SK-N-SH (cell line): ENCODE measurements at regions not wholly inside any gene's neighbourhood (a gene's known extent, or its start where the extent isn't known, plus 50 kb on each side); places are given as distances from the start of the nearest gene placed in this dataset.

Source experiments
- CTCF ChIA-PET: fragments of 300-600, 350-600 bp; formaldehyde crosslinking; extraction: SDS; loops from one replicate; lab custom pipeline; 2021; lab: Yijun Ruan, JAX
- POLR2A ChIA-PET: fragments of 350-600 bp; sonication (Branson Sonifier 250); formaldehyde crosslinking; extraction: SDS; loops from one replicate; lab custom pipeline; 2020; ENCODE audit warnings: antibody characterized with exemption, inconsistent platforms; lab: Yijun Ruan, JAX
- DNase-seq: peaks from one replicate; pipeline ENCODE4 v3.0.0; 2012
- H2AFZ ChIP-seq: fragments of 200-600 bp; sonication (generic); 2 replicates; pipeline ENCODE4 v1.8.1; 2016; ENCODE audit warnings: antibody characterized with exemption, mild to moderate bottlenecking, low read depth
- H3F3A ChIP-seq: fragments of 200-600 bp; sonication (generic); replicated peaks from 2 replicates; pipeline ENCODE3; 2016; ENCODE audit warnings: antibody characterized with exemption, mild to moderate bottlenecking; ENCODE audit not compliant: insufficient read depth
- H3K27ac ChIP-seq, 2 experiments: fragments of 200-500 bp in 1 of 2; fragments of 200-600 bp in 1 of 2; sonication (Bioruptor generic) in 1 of 2; sonication (generic), shearing (Covaris generic) in 1 of 2; 2 replicates each; pipeline versions ENCODE4 v1.5.1 to v1.6.1; 2014 to 2016; ENCODE audit warnings: low read depth in 2 of 2, inconsistent platforms in 1 of 2, low read length in 1 of 2, mild to moderate bottlenecking in 1 of 2, mixed read lengths in 1 of 2
- H3K27me3 ChIP-seq: fragments of 200-600 bp; sonication (generic), shearing (Covaris generic); 2 replicates; pipeline ENCODE4 v1.6.1; 2016; ENCODE audit warnings: mixed run types; ENCODE audit not compliant: insufficient read depth
- H3K36me3 ChIP-seq, 2 experiments: fragments of 200-500 bp in 1 of 2; fragments of 200-600 bp in 1 of 2; sonication (Bioruptor generic) in 1 of 2; sonication (generic) in 1 of 2; replicated peaks in 1 of 2; 2 replicates each; pipeline versions ENCODE3 to v1.5.1; 2014 to 2016; ENCODE audit warnings: low read length in 1 of 2, mild to moderate bottlenecking in 1 of 2; ENCODE audit not compliant: insufficient read depth in 2 of 2, control insufficient read depth in 1 of 2
- H3K4me1 ChIP-seq, 2 experiments: fragments of 200-500 bp in 1 of 2; fragments of 200-600 bp in 1 of 2; sonication (Bioruptor generic) in 1 of 2; sonication (generic), shearing (Covaris generic) in 1 of 2; 2 replicates each; pipeline versions ENCODE4 v1.5.1 to v1.6.1; 2014 to 2016; ENCODE audit warnings: low read depth in 1 of 2, low read length in 1 of 2, mixed run types in 1 of 2; ENCODE audit not compliant: insufficient read depth in 2 of 2, control insufficient read depth in 1 of 2
- H3K4me2 ChIP-seq: fragments of 200-600 bp; sonication (generic), shearing (Covaris generic); 2 replicates; pipeline ENCODE4 v1.6.1; 2017; ENCODE audit warnings: mixed run types
- H3K4me3 ChIP-seq, 2 experiments: fragments of 200-500 bp in 1 of 2; fragments of 200-600 bp in 1 of 2; sonication (Bioruptor generic) in 1 of 2; sonication (generic), shearing (Covaris generic) in 1 of 2; 2 replicates each; pipeline versions ENCODE4 v1.5.1 to v1.8.1; 2014 to 2016; ENCODE audit warnings: low read depth in 2 of 2, inconsistent platforms in 1 of 2, low read length in 1 of 2, mild to moderate bottlenecking in 1 of 2, mixed read lengths in 1 of 2, moderate library complexity in 1 of 2
- H3K79me2 ChIP-seq: fragments of 200-600 bp; sonication (generic); 2 replicates; pipeline ENCODE4 v1.8.1; 2017; ENCODE audit warnings: mild to moderate bottlenecking; ENCODE audit not compliant: insufficient read depth
- H3K9ac ChIP-seq: fragments of 200-600 bp; sonication (generic); 2 replicates; pipeline ENCODE4 v1.6.1; 2017; ENCODE audit warnings: mixed run types
- H3K9me2 ChIP-seq: fragments of 200-600 bp; sonication (generic); 2 replicates; pipeline ENCODE4 v1.6.1; 2017; ENCODE audit warnings: mixed run types
- H3K9me3 ChIP-seq: fragments of 200-600 bp; sonication (generic); 2 replicates; pipeline ENCODE4 v1.6.1; 2017; ENCODE audit warnings: mixed run types, mild to moderate bottlenecking, moderate library complexity
- H4K20me1 ChIP-seq: fragments of 200-600 bp; sonication (generic); 2 replicates; pipeline ENCODE4 v1.6.1; 2017; ENCODE audit warnings: mild to moderate bottlenecking, mixed run types; ENCODE audit not compliant: insufficient read depth
- ELF1 ChIP-seq: IDR thresholded peaks from 2 replicates; pipeline ENCODE4 v1.4.0; 2012
- EP300 ChIP-seq, 2 experiments: IDR thresholded peaks; 2 replicates each; pipeline versions ENCODE4 v1.4.0 to v1.6.1; 2012; ENCODE audit warnings: borderline replicate concordance in 1 of 2, low read depth in 1 of 2, low read length in 1 of 2
- IRF3 ChIP-seq: fragments of 150-350 bp; IDR thresholded peaks from 2 replicates; pipeline ENCODE4 v1.6.1; 2016; ENCODE audit warnings: mild to moderate bottlenecking, low read depth, low read length
- JUND ChIP-seq: IDR thresholded peaks from 2 replicates; pipeline ENCODE4 v1.4.0; 2012
- NFIC ChIP-seq: IDR thresholded peaks from 2 replicates; pipeline ENCODE4 v1.4.0; 2012; ENCODE audit warnings: borderline replicate concordance
- PBX3 ChIP-seq: IDR thresholded peaks from 2 replicates; pipeline ENCODE4; 2012
- RAD21 ChIP-seq: IDR thresholded peaks from 2 replicates; pipeline ENCODE4 v1.6.1; 2012; ENCODE audit warnings: mild to moderate bottlenecking, low read length
- RCOR1 ChIP-seq: fragments of 150-350 bp; IDR thresholded peaks from 2 replicates; pipeline ENCODE4 v1.6.1; 2017; ENCODE audit warnings: antibody characterized with exemption, low read length
- SMC3 ChIP-seq: IDR thresholded peaks from 2 replicates; pipeline ENCODE4 v1.6.1; 2012; ENCODE audit warnings: low read depth, low read length, improper control_type of control experiment
- TAF1 ChIP-seq: IDR thresholded peaks from 2 replicates; pipeline ENCODE4 v1.6.1; 2012; ENCODE audit warnings: low read depth, mild to moderate bottlenecking, low read length, moderate library complexity, borderline replicate concordance
- USF2 ChIP-seq: fragments of 150-350 bp; IDR thresholded peaks from 2 replicates; pipeline ENCODE4 v1.6.1; 2017; ENCODE audit warnings: antibody characterized with exemption, low read length, low read depth, borderline replicate concordance
- WGBS: methylation state at CpG from one replicate; pipeline ENCODE4 v1.1.6; 2017; ENCODE audit warnings: low lambda C conversion rate; 5-methylcytosine and 5-hydroxymethylcytosine counted together
- TF ChIP-seq, protein P1 (sequence below): fragments of 200-600 bp; sonication (generic); IDR thresholded peaks from 2 replicates; pipeline ENCODE4 v1.6.1; 2017; ENCODE audit warnings: antibody characterized with exemption, mild to moderate bottlenecking, moderate library complexity

DNA sequence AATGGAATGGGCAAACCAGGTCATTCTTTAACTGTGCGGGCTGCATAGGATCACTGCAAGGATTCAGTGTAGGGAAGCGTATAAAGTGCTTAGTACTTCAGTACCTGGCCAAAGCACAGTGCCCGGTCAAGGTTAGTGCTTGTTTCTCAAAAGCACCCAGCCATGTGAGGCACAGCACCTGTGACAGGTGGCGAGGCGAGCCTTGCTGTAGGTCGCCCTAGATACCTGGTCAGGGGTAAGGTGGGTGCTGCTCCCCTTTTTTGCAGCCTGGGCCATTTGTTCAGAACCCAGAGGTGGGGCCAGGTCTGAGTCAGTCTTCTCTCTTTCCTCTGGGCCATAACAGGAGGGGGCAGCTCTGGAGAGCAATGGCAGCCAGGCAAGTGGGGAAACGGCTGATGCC, 172.0 kb downstream of the IRF8 start:
- H4K20me1 ChIP-seq: no peaks in the 10 kb centered on the region
- no peaks in the 10 kb centered on the region for H3K9me3 ChIP-seq
- DNase-seq: no peak
- no peak overlapping the region for H3K4me2 ChIP-seq
- H3K79me2 ChIP-seq: no peaks in the 10 kb centered on the region
- no peak for TF ChIP-seq IRF3
- TF ChIP-seq JUND: no peak
- TF ChIP-seq, all 33 proteins: peak for 0
- Histone ChIP-seq H3K4me3 (no peak overlapping the region), H3F3A (no peaks in the 10 kb centered on the region), H3K36me3 (no peaks in the 10 kb centered on the region), H3K27me3 (peaks cover 59% of the 10 kb centered on the region), H3K27ac (no peak overlapping the region), H3K4me1 (no peaks in the 10 kb centered on the region), H3K9ac (no peak overlapping the region), H2AFZ (no peak overlapping the region), H3K9me2 (no peaks in the 10 kb centered on the region)
- ChIA-PET POLR2A (no interaction called here), CTCF (interaction anchor here (0.6 to 11.8 kb wide), 3 partner anchors 12 to 448 kb away, joined by 3 to 178 read pairs (median 7); no protein-coding TSS in a partner anchor)
- 25% methylated on average over 5 of the region's 7 CpGs for WGBS

GRCh38 chr16:86071611-86072240, 172.8 kb downstream of the IRF8 start:
- Histone ChIP-seq H3K4me2 (no peak overlapping the region), H3K27me3 (peaks cover 60% of the 10 kb centered on the region), H3K4me1 (no peaks in the 10 kb centered on the region), H2AFZ (no peak overlapping the region), H3K9me2 (no peaks in the 10 kb centered on the region), H3K27ac (no peak overlapping the region), H3K36me3 (no peaks in the 10 kb centered on the region), H3K4me3 (no peak overlapping the region), H3K9ac (no peak overlapping the region), H4K20me1 (no peaks in the 10 kb centered on the region), H3K79me2 (no peaks in the 10 kb centered on the region), H3F3A (no peaks in the 10 kb centered on the region), H3K9me3 (no peaks in the 10 kb centered on the region)
- TF ChIP-seq RCOR1: no peak
- no peak for TF ChIP-seq IRF3
- ChIA-PET POLR2A (no interaction called here), CTCF (interaction anchor here (1.4 to 11.8 kb wide), 4 partner anchors 10 to 448 kb away, joined by 3 to 178 read pairs (median 9); no protein-coding TSS in a partner anchor)
- no peak for DNase-seq
- 15% methylated on average over 10 of the region's 12 CpGs for WGBS

GRCh38 chr16:86072328-86073102, 173.6 kb downstream of the IRF8 start:
- no peak overlapping the region for H3K4me2 ChIP-seq
- peak; percentile 85 for TF ChIP-seq SMC3
- TF ChIP-seq, protein P1, sequence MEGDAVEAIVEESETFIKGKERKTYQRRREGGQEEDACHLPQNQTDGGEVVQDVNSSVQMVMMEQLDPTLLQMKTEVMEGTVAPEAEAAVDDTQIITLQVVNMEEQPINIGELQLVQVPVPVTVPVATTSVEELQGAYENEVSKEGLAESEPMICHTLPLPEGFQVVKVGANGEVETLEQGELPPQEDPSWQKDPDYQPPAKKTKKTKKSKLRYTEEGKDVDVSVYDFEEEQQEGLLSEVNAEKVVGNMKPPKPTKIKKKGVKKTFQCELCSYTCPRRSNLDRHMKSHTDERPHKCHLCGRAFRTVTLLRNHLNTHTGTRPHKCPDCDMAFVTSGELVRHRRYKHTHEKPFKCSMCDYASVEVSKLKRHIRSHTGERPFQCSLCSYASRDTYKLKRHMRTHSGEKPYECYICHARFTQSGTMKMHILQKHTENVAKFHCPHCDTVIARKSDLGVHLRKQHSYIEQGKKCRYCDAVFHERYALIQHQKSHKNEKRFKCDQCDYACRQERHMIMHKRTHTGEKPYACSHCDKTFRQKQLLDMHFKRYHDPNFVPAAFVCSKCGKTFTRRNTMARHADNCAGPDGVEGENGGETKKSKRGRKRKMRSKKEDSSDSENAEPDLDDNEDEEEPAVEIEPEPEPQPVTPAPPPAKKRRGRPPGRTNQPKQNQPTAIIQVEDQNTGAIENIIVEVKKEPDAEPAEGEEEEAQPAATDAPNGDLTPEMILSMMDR: peak; percentile 83
- no peak for TF ChIP-seq ELF1
- TF ChIP-seq EP300 (IDR thresholded peaks at IDR 0.05; ENCODE audit: borderline replicate concordance in 1 of 2, low read depth in 1 of 2, low read length in 1 of 2): no peak
- TF ChIP-seq NFIC: no peak
- TF ChIP-seq PBX3: no peak
- TF ChIP-seq RAD21: peak; percentile 74
- no peak for TF ChIP-seq TAF1
- TF ChIP-seq USF2: no peak
- TF ChIP-seq, all 33 proteins: peak for 3
- no peaks in the 10 kb centered on the region for H3K9me3 ChIP-seq
- WGBS: 20% methylated on average over 21 of the region's 21 CpGs
- no peak overlapping the region for H3K9ac ChIP-seq
- H3F3A ChIP-seq: no peaks in the 10 kb centered on the region
- H3K4me3 ChIP-seq: peak overlapping the region in 1 of 2 experiments; percentile 9; a peak in 1 of 4 replicates
- peak; percentile 72 for DNase-seq
- no peaks in the 10 kb centered on the region for H3K4me1 ChIP-seq
- ChIA-PET CTCF (interaction anchor here (0.6 to 11.8 kb wide), 16 partner anchors 9 to 447 kb away, joined by 3 to 178 read pairs (median 4); no protein-coding TSS in a partner anchor), POLR2A (no interaction called here)
- no peaks in the 10 kb centered on the region for H4K20me1 ChIP-seq
- H3K36me3 ChIP-seq: no peaks in the 10 kb centered on the region
- no peaks in the 10 kb centered on the region for H3K79me2 ChIP-seq
- no peak overlapping the region for H2AFZ ChIP-seq
- no peak overlapping the region for H3K27ac ChIP-seq
- no peaks in the 10 kb centered on the region for H3K9me2 ChIP-seq
- H3K27me3 ChIP-seq: peaks cover 60% of the 10 kb centered on the region
